Mesothelial cell of epicardium (in vitro differentiated cells): ENCODE measurements at regions not wholly inside any gene's neighbourhood (a gene's known extent, or its start where the extent isn't known, plus 50 kb on each side); places are given as distances from the start of the nearest gene placed in this dataset.
"Not testable (repeated sequence)": the region's sequence is repeated elsewhere in the genome, so short reads cannot be mapped to it uniquely, and the experiment has no call there.

ENCODE experiments used
- DNase-seq, 2 experiments: peaks; one replicate each; pipeline ENCODE4 v3.0.0; 2021; ENCODE audit warnings: low spot score in 2 of 2; ENCODE audit not compliant: unreplicated experiment in 2 of 2
- H3K27ac Mint-ChIP-seq: 2 replicates; pipeline ENCODE4 v1.8.0; 2021; ENCODE audit warnings: mixed read lengths
- H3K27me3 Mint-ChIP-seq: 2 replicates; pipeline ENCODE4 v1.8.0; 2021; ENCODE audit warnings: low read depth, mixed read lengths
- H3K36me3 Mint-ChIP-seq: 2 replicates; pipeline ENCODE4 v1.8.0; 2021; ENCODE audit warnings: mixed read lengths
- H3K4me1 Mint-ChIP-seq: 2 replicates; pipeline ENCODE4 v1.8.0; 2021; ENCODE audit warnings: mixed read lengths
- H3K4me3 Mint-ChIP-seq: 2 replicates; pipeline ENCODE4 v1.8.0; 2021; ENCODE audit warnings: mild to moderate bottlenecking, moderate library complexity, mixed read lengths
- H3K9me3 Mint-ChIP-seq: 2 replicates; pipeline ENCODE4 v1.8.0; 2021; ENCODE audit warnings: mixed read lengths
- CTCF ChIP-seq: fragments of 200-600 bp; sonication (generic); IDR thresholded peaks from one replicate; pipeline ENCODE4 v1.5.0; 2021; ENCODE audit warnings: antibody characterized with exemption; ENCODE audit not compliant: unreplicated experiment

GRCh38 chr6:5876076-5876475 is 130.6 kb downstream of the NRN1 start:
- Mint-ChIP-seq H3K36me3 (no peaks in the 10 kb centered on the region), H3K27me3 (peaks cover 12% of the 10 kb centered on the region), H3K9me3 (peaks cover 32% of the 10 kb centered on the region), H3K4me1 (no peaks in the 10 kb centered on the region), H3K27ac (no peak overlapping the region), H3K4me3 (no peak overlapping the region)
- DNase-seq: no peak
- TF ChIP-seq CTCF: no peak

GRCh38 chr6:5873976-5874375 is 132.7 kb downstream of the NRN1 start:
- not testable (repeated sequence) for H3K36me3 Mint-ChIP-seq, DNase-seq, H3K27ac Mint-ChIP-seq, H3K4me3 Mint-ChIP-seq, H3K4me1 Mint-ChIP-seq
- Mint-ChIP-seq H3K27me3 (peaks cover 12% of the 10 kb centered on the region), H3K9me3 (peaks cover 31% of the 10 kb centered on the region)

GRCh38 chr6:5871296-5871695 is 135.4 kb downstream of the NRN1 start:
- peaks cover 25% of the 10 kb centered on the region for H3K9me3 Mint-ChIP-seq
- H3K4me1 Mint-ChIP-seq: no peaks in the 10 kb centered on the region
- H3K36me3 Mint-ChIP-seq: no peaks in the 10 kb centered on the region
- no peak for TF ChIP-seq CTCF
- no peak for DNase-seq
- no peak overlapping the region for H3K4me3 Mint-ChIP-seq
- H3K27me3 Mint-ChIP-seq: peaks cover 15% of the 10 kb centered on the region
- H3K27ac Mint-ChIP-seq: no peak overlapping the region

- DNase-seq: no peak
- H3K27ac Mint-ChIP-seq: no peak overlapping the region
- peaks cover 19% of the 10 kb centered on the region for H3K27me3 Mint-ChIP-seq
- H3K9me3 Mint-ChIP-seq: peaks cover 25% of the 10 kb centered on the region
- H3K4me1 Mint-ChIP-seq: no peaks in the 10 kb centered on the region
- no peaks in the 10 kb centered on the region for H3K36me3 Mint-ChIP-seq
- TF ChIP-seq CTCF: no peak
- no peak overlapping the region for H3K4me3 Mint-ChIP-seq
Measured at GRCh38 chr6:5869676-5870075, 137.0 kb downstream of the NRN1 start.

GRCh38 chr6:5869261-5869660 is 137.5 kb downstream of the NRN1 start:
- peaks cover 25% of the 10 kb centered on the region for H3K9me3 Mint-ChIP-seq
- no peaks in the 10 kb centered on the region for H3K36me3 Mint-ChIP-seq

GRCh38 chr6:5866547-5867051 is 140.1 kb downstream of the NRN1 start:
- H3K9me3 Mint-ChIP-seq: peaks cover 15% of the 10 kb centered on the region
- no peaks in the 10 kb centered on the region for H3K36me3 Mint-ChIP-seq
- no peak overlapping the region for H3K4me3 Mint-ChIP-seq
- no peak for TF ChIP-seq CTCF
- DNase-seq: no peak
- H3K27ac Mint-ChIP-seq: no peak overlapping the region
- peaks cover 28% of the 10 kb centered on the region for H3K27me3 Mint-ChIP-seq
- no peaks in the 10 kb centered on the region for H3K4me1 Mint-ChIP-seq

More at GRCh38 chr6:5869261-5869660, 137.5 kb downstream of the NRN1 start:
- peaks cover 22% of the 10 kb centered on the region for H3K27me3 Mint-ChIP-seq
- no peaks in the 10 kb centered on the region for H3K4me1 Mint-ChIP-seq
- H3K4me3 Mint-ChIP-seq: no peak overlapping the region
- DNase-seq: no peak
- no peak overlapping the region for H3K27ac Mint-ChIP-seq
- no peak for TF ChIP-seq CTCF
